Prostate gland (tissue), 2 donors: ENCODE measurements at regions not wholly inside any gene's neighbourhood (a gene's known extent, or its start where the extent isn't known, plus 50 kb on each side); places are given as distances from the start of the nearest gene placed in this dataset.

Source experiments
- POLR2A ChIP-seq: fragments of 450-650 bp; IDR thresholded peaks from one replicate; pipeline ENCODE4 v1.6.1; 2016; ENCODE audit warnings: antibody characterized with exemption, mild to moderate bottlenecking
- TF ChIP-seq, protein P1 (sequence below), 4 experiments: fragments of 200-600 bp in 2 of 4; fragments of 450-650 bp in 2 of 4; sonication (generic) in 2 of 4; IDR thresholded peaks; 1 replicate in 3 of 4; 2 replicates in 1 of 4; pipeline ENCODE4 v1.5.1; 2016 to 2019; ENCODE audit warnings: antibody characterized with exemption in 4 of 4, mild to moderate bottlenecking in 2 of 4, moderate library complexity in 2 of 4

- TF ChIP-seq POLR2A, result no peak
- TF ChIP-seq, protein P1, sequence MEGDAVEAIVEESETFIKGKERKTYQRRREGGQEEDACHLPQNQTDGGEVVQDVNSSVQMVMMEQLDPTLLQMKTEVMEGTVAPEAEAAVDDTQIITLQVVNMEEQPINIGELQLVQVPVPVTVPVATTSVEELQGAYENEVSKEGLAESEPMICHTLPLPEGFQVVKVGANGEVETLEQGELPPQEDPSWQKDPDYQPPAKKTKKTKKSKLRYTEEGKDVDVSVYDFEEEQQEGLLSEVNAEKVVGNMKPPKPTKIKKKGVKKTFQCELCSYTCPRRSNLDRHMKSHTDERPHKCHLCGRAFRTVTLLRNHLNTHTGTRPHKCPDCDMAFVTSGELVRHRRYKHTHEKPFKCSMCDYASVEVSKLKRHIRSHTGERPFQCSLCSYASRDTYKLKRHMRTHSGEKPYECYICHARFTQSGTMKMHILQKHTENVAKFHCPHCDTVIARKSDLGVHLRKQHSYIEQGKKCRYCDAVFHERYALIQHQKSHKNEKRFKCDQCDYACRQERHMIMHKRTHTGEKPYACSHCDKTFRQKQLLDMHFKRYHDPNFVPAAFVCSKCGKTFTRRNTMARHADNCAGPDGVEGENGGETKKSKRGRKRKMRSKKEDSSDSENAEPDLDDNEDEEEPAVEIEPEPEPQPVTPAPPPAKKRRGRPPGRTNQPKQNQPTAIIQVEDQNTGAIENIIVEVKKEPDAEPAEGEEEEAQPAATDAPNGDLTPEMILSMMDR (IDR thresholded peaks at IDR 0.05), result no peak
Measured at GRCh38 chr18:76275727-76276313, 219.2 kb downstream of the ZNF516 start.
